ENCODE measurements at regions not wholly inside any gene's neighbourhood (a gene's known extent, or its start where the extent isn't known, plus 50 kb on each side); places are given as distances from the start of the nearest gene placed in this dataset.

GRCh38 chr18:68121308-68121707 lies 593.6 kb downstream of the TMX3 start:
- no peak for DNase-seq (ENCODE audit: low read depth)

- DNase-seq (ENCODE audit: low read depth) = no peak
Measured at GRCh38 chr18:68114989-68115388, 598.5 kb upstream of the DSEL start.

- DNase-seq (ENCODE audit: low read depth) = no peak
Measured at GRCh38 chr18:68104036-68104435, 587.5 kb upstream of the DSEL start.

GRCh38 chr18:68103561-68103960 lies 587.0 kb upstream of the DSEL start:
- no peak for DNase-seq (ENCODE audit: low read depth)

GRCh38 chr18:68102117-68102516 lies 585.6 kb upstream of the DSEL start:
- DNase-seq (ENCODE audit: low read depth) = no peak

- DNase-seq (ENCODE audit: low read depth) = no peak
Measured at GRCh38 chr18:68098655-68099054, 582.1 kb upstream of the DSEL start.

- no peak for DNase-seq (ENCODE audit: low read depth)
Measured at GRCh38 chr18:68086481-68086880, 570.0 kb upstream of the DSEL start.

- DNase-seq (ENCODE audit: low read depth) = no peak
Measured at GRCh38 chr18:68085251-68085650, 568.7 kb upstream of the DSEL start.

- no peak for DNase-seq (ENCODE audit: low read depth)
Measured at GRCh38 chr18:68083776-68084175, 567.3 kb upstream of the DSEL start.

GRCh38 chr18:68083131-68083530 lies 566.6 kb upstream of the DSEL start:
- no peak for DNase-seq (ENCODE audit: low read depth)

GRCh38 chr18:68072744-68073143 lies 556.2 kb upstream of the DSEL start:
- DNase-seq (ENCODE audit: low read depth) = no peak

- no peak for DNase-seq (ENCODE audit: low read depth)
Measured at GRCh38 chr18:68060871-68061270, 544.4 kb upstream of the DSEL start.

- DNase-seq (ENCODE audit: low read depth) = no peak
Measured at GRCh38 chr18:68056936-68057335, 540.4 kb upstream of the DSEL start.

- DNase-seq (ENCODE audit: low read depth) = no peak
Measured at GRCh38 chr18:68054669-68055068, 538.1 kb upstream of the DSEL start.

- DNase-seq (ENCODE audit: low read depth) = no peak
Measured at GRCh38 chr18:68053290-68053689, 536.8 kb upstream of the DSEL start.

- no peak for DNase-seq (ENCODE audit: low read depth)
Measured at GRCh38 chr18:68041327-68041726, 524.8 kb upstream of the DSEL start.

- DNase-seq (ENCODE audit: low read depth) = no peak
Measured at GRCh38 chr18:68040198-68040597, 523.7 kb upstream of the DSEL start.

- peak; percentile 13 for DNase-seq (ENCODE audit: low read depth)
Measured at GRCh38 chr18:68035774-68036522, 519.4 kb upstream of the DSEL start.

GRCh38 chr18:68034296-68034695 lies 517.8 kb upstream of the DSEL start:
- DNase-seq (ENCODE audit: low read depth) = peak; percentile 19

- DNase-seq (ENCODE audit: low read depth) = no peak
Measured at GRCh38 chr18:68033466-68033865, 516.9 kb upstream of the DSEL start.

- no peak for DNase-seq (ENCODE audit: low read depth)
Measured at GRCh38 chr18:68024716-68025115, 508.2 kb upstream of the DSEL start.

- no peak for DNase-seq (ENCODE audit: low read depth)
Measured at GRCh38 chr18:68017385-68017784, 500.9 kb upstream of the DSEL start.

GRCh38 chr18:67997496-67997895 lies 481.0 kb upstream of the DSEL start:
- no peak for DNase-seq (ENCODE audit: low read depth)

GRCh38 chr18:67995769-67996168 lies 479.2 kb upstream of the DSEL start:
- DNase-seq (ENCODE audit: low read depth) = no peak

Data from forelimb muscle (tissue), 1 donor.